ENCODE measurements at regions not wholly inside any gene's neighbourhood (a gene's known extent, or its start where the extent isn't known, plus 50 kb on each side); places are given as distances from the start of the nearest gene placed in this dataset.
A peak's percentile ranks its signal among the peaks of the same experiment; 100 is the strongest.
"Not testable (repeated sequence)": the region's sequence is repeated elsewhere in the genome, so short reads cannot be mapped to it uniquely, and the experiment has no call there.

DNA sequence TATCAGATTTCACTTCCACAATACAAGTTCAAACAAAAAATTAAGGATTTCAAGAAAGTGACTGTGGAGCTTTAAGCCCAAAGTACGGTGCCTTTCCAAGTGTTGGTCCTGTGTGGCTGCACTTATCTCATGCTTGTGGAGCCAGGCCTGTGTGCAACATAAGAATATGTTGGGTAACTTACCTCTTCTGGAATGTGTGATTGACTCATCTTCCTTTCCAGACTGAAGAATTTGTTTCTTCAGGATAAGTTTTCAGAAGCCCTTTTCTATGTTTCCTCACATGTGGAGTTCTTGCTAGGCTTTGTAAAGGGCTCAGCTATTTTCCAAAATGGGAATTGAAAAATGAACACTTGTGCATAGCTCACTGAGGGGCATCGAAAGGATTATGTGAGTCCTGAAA is 485.1 kb upstream of the PAPPA start:
- DNase-seq (ENCODE audit: low spot score), result no peak

GRCh38 chr9:115671236-115671962 is 482.2 kb upstream of the PAPPA start:
- DNase-seq (ENCODE audit: low spot score), result no peak

DNA sequence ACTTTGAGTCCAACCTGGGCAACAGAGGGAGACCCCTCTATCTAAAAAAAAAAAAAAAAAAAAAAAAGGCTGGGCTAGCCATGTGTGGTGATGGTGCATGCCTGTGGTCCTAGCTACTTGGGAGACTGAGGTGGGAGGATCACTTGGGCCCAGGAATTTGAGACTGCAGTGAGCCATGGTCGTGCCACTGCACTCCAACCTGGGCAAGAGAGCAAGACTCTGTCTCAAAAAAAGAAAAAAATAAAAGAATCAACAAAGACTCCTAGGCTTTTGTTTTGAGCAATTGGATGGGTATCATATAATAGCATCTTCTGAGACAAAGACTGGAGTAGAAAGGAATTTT is 481.7 kb upstream of the PAPPA start:
- no peak for DNase-seq (ENCODE audit: low spot score)

DNA sequence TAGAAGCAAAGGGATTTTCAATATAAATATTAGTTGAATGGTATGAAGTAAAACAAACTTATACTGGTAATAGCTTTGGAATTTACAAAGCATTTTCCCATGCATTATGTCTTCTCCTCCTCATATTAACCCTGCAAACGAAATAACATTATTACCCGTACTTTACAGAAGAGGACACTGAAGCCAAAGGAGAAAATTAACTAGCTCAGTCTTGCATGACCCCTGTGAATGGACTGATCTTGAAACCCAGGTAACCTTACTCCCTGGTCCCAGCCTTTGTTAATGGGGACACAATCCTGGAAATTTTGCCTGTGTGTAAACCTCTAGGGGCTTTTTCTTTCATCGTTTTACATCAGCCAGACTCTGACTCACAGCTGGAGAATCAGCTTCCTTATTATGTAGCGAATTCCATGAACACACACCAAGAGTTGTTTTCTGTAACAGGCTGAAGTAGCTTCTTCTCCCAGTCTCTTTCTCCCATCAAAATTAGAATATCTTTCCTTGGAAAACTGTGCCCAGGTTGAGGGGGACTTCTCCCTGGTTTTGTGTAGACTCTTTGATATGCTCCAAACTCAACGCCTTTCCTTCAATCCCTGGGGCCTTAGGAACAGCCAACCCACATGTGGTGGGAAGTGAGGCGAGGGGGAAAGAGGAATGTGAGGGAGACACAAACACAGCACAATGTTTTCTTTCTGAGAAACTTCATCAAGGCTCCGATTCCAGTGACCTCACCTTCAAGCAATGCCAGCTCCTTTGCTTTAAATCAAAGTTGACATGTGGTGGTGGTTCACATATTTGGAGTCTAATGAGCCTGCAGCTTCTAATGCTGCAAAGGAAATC is 480.9 kb upstream of the PAPPA start:
- DNase-seq (ENCODE audit: low spot score), result peak; percentile 84

DNA sequence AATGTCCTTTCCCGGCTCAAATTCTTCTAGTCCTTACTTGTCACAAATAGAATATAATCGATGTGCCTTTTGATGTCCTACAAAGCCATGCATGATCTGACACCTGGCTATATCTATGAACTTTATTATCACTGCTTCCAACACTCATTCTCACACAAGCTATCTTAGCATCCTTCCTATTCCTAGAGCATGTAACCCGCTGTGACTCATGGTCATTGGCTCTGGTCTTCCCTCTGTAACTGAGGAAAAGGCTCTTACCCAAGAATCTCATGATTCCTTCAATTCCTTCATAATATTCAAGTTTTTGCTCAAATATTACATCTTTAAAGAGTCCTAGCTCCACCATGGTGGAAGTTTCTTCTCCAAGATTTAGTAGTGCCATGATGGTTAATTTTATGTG is 480.0 kb upstream of the PAPPA start:
- peak; percentile 22 for DNase-seq (ENCODE audit: low spot score)

- no peak for DNase-seq (ENCODE audit: low spot score)
Observed at GRCh38 chr9:115674091-115674490, 479.5 kb upstream of the PAPPA start.

DNA sequence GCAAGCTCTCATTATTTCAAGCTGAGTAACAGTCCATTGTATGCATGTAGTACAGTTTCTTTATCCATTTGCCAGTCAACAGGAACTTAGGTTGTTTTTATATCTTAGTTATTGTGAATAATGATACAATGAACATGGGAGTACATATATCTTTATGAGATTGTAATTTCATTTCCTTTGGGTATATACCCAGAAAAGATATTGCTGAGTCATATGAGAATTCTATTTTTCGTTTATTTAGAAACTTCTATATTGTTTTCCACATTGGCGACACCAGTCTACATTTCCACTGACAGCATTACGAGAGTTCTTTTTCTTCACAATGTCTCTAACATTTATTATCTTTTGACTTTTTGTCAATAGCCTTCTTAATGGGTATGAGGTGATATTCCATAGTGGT is 477.8 kb upstream of the PAPPA start:
- DNase-seq (ENCODE audit: low spot score), result no peak

DNA sequence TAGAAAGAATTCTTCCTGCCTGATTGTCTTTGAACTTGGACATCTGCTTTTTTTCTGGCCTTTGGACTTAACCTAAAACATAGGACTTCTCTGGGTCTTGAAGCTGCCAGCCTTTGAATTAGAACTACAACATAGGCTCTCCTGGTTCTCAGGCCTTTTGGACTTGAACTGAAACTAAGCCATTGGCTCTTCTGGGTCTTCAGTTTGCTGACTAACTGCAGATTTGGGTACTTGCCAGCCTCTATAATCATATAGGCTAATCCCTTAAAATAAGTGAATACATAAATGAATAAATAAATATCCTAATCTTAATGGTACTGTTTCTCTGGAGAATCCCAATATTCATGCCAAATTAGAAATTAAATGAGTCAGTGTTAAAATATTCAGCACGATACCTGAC is 473.4 kb upstream of the PAPPA start:
- DNase-seq (ENCODE audit: low spot score), result no peak

DNA sequence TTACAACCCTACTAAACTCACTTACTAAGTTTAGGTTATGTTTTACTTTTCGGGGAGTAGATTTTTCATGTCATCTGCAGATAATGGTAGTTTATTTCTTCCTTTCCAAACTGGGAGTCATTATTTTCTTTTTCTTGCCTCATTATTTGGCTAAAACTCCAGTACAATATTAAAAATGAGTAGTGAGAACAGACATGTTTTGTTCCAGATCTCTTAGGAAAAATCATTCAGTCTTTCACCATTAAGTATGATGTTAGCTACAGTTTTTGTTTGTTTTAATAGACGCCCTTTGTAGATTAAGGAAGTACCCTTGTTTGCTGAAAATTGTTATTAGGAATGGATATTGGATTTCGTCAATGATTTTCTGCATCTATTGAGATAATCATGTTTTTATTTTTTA is 472.0 kb upstream of the PAPPA start:
- no peak for DNase-seq (ENCODE audit: low spot score)

DNA sequence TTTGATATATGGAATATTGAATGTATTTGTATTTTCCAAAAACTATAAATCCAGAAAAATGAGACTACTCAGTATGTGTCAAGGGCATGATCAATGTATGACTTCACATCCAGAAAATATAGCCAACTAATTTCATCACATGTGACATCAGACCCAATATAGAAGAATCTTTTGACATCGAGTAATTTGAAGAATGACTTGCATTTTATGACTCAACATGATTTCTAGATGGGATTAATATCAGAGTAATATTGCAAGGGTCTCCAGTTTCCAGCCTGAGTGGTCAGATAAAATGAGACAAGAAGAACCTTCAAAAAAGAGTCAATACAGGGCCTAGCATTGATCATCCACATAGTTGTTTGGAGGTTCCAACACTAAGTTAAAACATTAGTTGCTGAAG is 467.5 kb upstream of the PAPPA start:
- no peak for DNase-seq (ENCODE audit: low spot score)

GRCh38 chr9:115687356-115687755 is 466.2 kb upstream of the PAPPA start:
- DNase-seq (ENCODE audit: low spot score), result no peak

GRCh38 chr9:115689331-115689730 is 464.3 kb upstream of the PAPPA start:
- no peak for DNase-seq (ENCODE audit: low spot score)

DNA sequence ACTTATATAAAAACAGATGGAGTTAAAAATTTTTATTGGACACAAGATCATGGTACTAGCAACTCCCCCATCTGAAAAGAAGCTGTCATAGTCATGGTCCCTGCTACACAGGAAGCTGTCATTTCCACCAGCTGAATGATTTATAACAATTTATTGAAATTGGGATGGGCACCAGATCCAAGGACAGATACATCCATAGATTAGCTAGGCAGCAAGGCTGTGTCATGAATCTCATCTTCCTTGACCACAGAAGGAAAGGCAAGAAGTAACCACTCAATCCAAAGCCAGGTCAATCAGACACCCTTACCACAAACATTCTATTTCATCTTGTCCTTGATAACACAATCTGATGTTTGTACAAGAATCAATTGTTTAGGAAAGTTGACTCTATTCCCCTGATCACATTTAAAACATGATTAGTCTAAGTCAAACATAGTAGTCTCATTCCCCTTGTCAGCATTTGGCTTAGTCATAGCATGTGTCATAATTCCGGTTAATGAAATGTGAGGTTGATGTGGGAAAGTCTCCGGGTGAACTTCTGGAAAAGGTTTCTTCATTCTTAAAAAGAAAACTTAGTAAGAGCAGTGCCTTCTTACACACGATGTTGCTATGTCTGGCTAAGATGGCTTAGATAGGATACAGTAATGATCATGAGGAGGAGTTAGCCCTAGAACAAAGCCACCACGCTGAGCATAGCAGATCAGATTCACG is 462.6 kb upstream of the PAPPA start:
- peak; percentile 19 for DNase-seq (ENCODE audit: low spot score)

- no peak for DNase-seq (ENCODE audit: low spot score)
Observed at GRCh38 chr9:115691693-115692092, 461.9 kb upstream of the PAPPA start.

DNA sequence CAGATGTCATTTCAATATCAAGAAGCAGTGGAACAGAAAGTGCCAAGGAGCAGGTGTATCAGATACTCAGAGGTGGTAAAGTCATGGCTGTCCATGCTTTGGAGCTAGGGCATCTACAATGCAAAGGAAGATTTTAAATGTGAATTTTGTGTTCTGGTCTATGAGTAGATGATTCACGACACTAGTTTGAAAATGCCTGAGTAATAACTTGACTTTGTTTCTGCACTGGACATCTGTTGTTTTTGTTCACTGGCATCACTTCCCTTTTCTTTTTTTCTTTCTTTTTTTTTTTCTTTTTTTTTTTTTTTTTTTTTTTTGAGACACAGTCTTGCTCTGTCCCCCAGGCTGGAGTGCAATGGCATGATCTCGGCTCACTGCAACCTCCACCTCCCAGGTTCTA is 460.7 kb upstream of the PAPPA start:
- DNase-seq (ENCODE audit: low spot score), result not testable (repeated sequence)

- DNase-seq (ENCODE audit: low spot score), result peak; percentile 12
Observed at GRCh38 chr9:115694014-115694413, 459.6 kb upstream of the PAPPA start.

DNA sequence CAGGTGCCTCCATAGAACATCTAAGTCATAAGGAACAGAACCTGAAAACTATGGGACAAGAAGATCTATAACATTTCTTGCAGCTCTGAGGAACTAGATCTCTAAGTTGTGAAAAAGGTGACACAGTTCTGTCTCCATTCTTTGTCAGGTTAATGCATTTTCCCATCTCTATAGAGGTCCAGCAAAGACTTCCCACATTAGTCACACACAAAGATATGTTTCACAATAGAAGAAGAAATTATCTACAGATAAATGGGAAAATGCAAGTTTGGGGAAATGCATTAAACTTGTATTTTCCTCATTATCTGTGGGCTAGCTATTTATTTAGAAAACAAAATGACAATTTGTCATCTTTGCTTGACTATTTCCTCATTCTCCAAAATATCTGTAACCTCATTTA is 458.6 kb upstream of the PAPPA start:
- DNase-seq (ENCODE audit: low spot score), result no peak

DNA sequence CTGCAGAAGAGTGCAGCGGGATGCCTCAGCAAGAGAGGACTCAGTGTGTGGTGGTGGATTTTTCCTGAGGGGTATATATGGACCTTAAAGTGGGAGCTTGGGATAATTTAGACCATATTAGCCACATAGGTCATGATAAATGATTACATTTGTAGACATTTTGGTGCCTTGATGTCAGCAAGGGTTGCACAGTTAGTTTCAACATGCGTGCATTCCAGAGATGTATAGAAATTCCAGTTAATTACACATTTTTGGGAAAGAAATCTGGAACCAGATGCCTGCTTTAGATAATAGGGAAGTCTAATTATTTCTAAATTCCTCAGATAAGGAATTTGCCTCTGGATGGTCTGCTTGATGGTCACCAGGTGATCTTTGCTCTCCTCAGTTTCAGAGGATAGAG is 440.6 kb upstream of the PAPPA start:
- no peak for DNase-seq (ENCODE audit: low spot score)

GRCh38 chr9:115715666-115716065 is 437.9 kb upstream of the PAPPA start:
- DNase-seq (ENCODE audit: low spot score), result no peak

DNA sequence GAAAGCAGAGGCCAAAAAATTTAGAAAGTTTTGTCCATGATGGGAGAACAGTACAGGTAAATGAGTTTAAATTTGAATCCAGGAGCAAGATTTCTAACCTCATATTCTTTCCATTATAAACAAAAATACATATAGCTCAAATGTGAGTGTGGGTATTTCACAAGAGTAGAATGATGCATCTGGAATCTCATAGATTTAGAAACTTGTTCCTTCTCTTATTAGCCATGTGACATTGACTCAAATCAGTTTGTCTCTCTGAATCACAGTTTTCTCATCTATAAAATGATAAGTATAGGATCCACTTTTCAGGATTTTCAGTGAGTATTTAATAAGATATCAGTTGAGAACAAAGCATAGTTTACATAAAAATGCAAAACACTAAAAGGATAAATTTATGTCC is 436.3 kb upstream of the PAPPA start:
- no peak for DNase-seq (ENCODE audit: low spot score)

DNA sequence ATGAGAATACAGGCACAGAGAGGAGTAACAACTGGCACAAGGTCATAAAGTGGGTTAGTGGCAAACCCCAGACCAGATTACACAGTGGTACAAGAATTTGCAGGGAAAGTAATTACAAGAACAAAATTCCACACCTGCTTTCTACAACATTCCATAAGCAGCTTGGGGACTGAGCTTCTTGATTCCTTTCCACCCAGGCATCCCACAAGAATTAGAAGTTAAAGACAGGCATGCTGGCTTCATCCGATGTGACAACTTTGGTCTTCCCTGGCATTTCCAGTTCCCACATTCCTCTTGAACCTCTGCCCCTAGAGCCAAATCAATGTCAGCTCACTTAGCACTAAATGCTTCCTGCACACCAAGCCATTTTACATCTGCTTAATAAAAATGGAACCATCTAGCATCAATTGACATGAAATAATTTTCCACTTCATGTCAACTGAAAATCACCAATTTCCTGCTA is 435.8 kb upstream of the PAPPA start:
- DNase-seq (ENCODE audit: low spot score), result no peak

DNA sequence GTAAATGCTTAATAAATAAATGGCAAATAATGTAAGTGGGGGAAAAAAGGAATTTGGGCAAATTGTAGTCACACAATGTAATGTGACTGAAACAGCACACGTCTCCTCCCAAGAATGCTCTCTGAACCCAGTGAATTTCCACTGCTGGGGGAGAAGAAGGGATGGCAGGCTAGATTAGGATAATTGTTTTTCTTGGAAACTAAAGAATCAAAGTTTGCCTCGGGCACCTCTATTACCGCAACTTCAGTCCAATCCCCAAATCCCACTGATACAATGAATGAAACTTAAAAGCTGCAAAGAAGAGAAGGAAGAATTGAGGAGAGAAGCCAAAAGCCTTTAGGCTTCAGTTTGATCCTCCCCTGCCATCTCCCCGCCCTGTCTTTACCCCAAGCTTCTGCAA is 423.2 kb upstream of the PAPPA start:
- DNase-seq (ENCODE audit: low spot score), result no peak

GRCh38 chr9:115730845-115731244 is 422.7 kb upstream of the PAPPA start:
- no peak for DNase-seq (ENCODE audit: low spot score)
